K562 (cell line): ENCODE measurements at regions not wholly inside any gene's neighbourhood (a gene's known extent, or its start where the extent isn't known, plus 50 kb on each side); places are given as distances from the start of the nearest gene placed in this dataset.
A peak's percentile ranks its signal among the peaks of the same experiment; 100 is the strongest.

ENCODE experiments used
- ATAC-seq: fragments of 200-7000 bp; cut with Tn5 transposase; 3 replicates; pipeline ENCODE4 v1.9.1; 2020; ENCODE audit warnings: moderate library complexity
- BruUV-seq: library from RNA; stranded (reverse); fragments of 400-500 nt; replicated peaks from 2 replicates; lab custom pipeline; 2021; lab: Mats Ljungman, UMichigan
- CTCF ChIA-PET: fragments of 300-600 bp; formaldehyde crosslinking; extraction: SDS; loops from one replicate; lab custom pipeline; 2021; ENCODE audit warnings: low intra/inter-chr PET ratio; lab: Yijun Ruan, JAX
- POLR2A ChIA-PET: fragments of 300-600, 350-650 bp; sonication (Branson Sonifier 250); formaldehyde crosslinking; extraction: SDS; loops from one replicate; lab custom pipeline; 2021; ENCODE audit warnings: antibody characterized with exemption, inconsistent platforms; lab: Yijun Ruan, JAX
- DNase-seq, 4 experiments: peaks; one replicate each; pipeline versions ENCODE4 v3.0.0 to v3.0.0-alpha.2; 2011 to 2018; ENCODE audit warnings: low spot score in 3 of 4, mixed read lengths in 3 of 4; ENCODE audit errors: extremely low read depth in 1 of 4
- FAIRE-seq: peaks from 2 replicates; lab custom pipeline; 2011; peaks lifted over from hg19 to GRCh38; lab: Jason Lieb, UNC
- H2AFZ ChIP-seq: 2 replicates; pipeline ENCODE4 v1.6.0; 2011; ENCODE audit warnings: low read depth, low read length, control low read depth, inconsistent platforms
- H3K27ac ChIP-seq: fragments of 200-600 bp; 3 replicates; pipeline ENCODE4 v1.8.0; 2011; ENCODE audit warnings: low read depth, mild to moderate bottlenecking, control low read depth, inconsistent platforms, low read length, moderate library complexity, mixed read lengths; ENCODE audit errors: extremely low read depth
- H3K27me3 ChIP-seq, 2 experiments: fragments of 300-600 bp in 1 of 2; 2 replicates in 1 of 2; 3 replicates in 1 of 2; pipeline versions ENCODE4 v1.6.0 to v1.8.0; 2011; ENCODE audit warnings: inconsistent platforms in 2 of 2, low read length in 2 of 2, mild to moderate bottlenecking in 1 of 2, mixed read lengths in 1 of 2, moderate library complexity in 1 of 2; ENCODE audit not compliant: control insufficient read depth in 2 of 2, insufficient read depth in 2 of 2
- H3K36me3 ChIP-seq: fragments of 300-600 bp; 3 replicates; pipeline ENCODE4 v1.8.0; 2011; ENCODE audit warnings: mild to moderate bottlenecking, low read length, inconsistent platforms; ENCODE audit not compliant: control insufficient read depth, insufficient read depth
- H3K4me1 ChIP-seq, 2 experiments: fragments of 200-600 bp in 1 of 2; replicated peaks in 1 of 2; 2 replicates in 1 of 2; 3 replicates in 1 of 2; pipeline versions ENCODE4 v1.5.1 to v1.8.0; 2011; ENCODE audit warnings: inconsistent platforms in 2 of 2, low read length in 2 of 2, mild to moderate bottlenecking in 1 of 2, mixed read lengths in 1 of 2, moderate library complexity in 1 of 2; ENCODE audit not compliant: control insufficient read depth in 2 of 2, insufficient read depth in 2 of 2
- H3K4me2 ChIP-seq: 2 replicates; pipeline ENCODE4 v1.6.1; 2011; ENCODE audit warnings: low read length, control low read depth, inconsistent platforms, mixed read lengths; ENCODE audit not compliant: insufficient read depth
- H3K4me3 ChIP-seq: fragments of 200-600 bp; sonication (generic), shearing (Covaris generic); 2 replicates; pipeline ENCODE4 v1.5.1; 2016; ENCODE audit warnings: control low read depth, inconsistent platforms
- H3K79me2 ChIP-seq: fragments of 200-600 bp; 3 replicates; pipeline ENCODE4 v1.8.0; 2011; ENCODE audit warnings: low read length, inconsistent platforms; ENCODE audit not compliant: control insufficient read depth, insufficient read depth
- H3K9ac ChIP-seq, 2 experiments: 2 replicates each; pipeline versions ENCODE4 v1.6.0 to v1.6.1; 2011; ENCODE audit warnings: low read depth in 2 of 2, low read length in 2 of 2, control low read depth in 1 of 2, inconsistent platforms in 1 of 2, mild to moderate bottlenecking in 1 of 2, mixed read lengths in 1 of 2; ENCODE audit not compliant: insufficient read depth in 1 of 2
- H3K9me1 ChIP-seq: one replicate; pipeline ENCODE4 v1.6.0; 2011; ENCODE audit warnings: inconsistent platforms, mild to moderate bottlenecking, low read length, moderate library complexity; ENCODE audit not compliant: control insufficient read depth, insufficient read depth
- H3K9me3 ChIP-seq: replicated peaks from 2 replicates; pipeline ENCODE4 v1.5.1; 2011; ENCODE audit warnings: low read depth, low read length, inconsistent platforms; ENCODE audit not compliant: control insufficient read depth, insufficient read depth
- H4K20me1 ChIP-seq: replicated peaks from 2 replicates; pipeline ENCODE4 v1.6.1; 2011; ENCODE audit warnings: low read length, inconsistent platforms, mixed read lengths; ENCODE audit not compliant: control insufficient read depth, insufficient read depth
- E2F3 ChIP-seq: fragments of 250-450 bp; sonication (Bioruptor Pico); IDR thresholded peaks from 2 replicates; pipeline ENCODE4 v1.4.0; 2020; ENCODE audit warnings: mild to moderate bottlenecking
- FIP1L1 ChIP-seq: fragments of 200-400 bp; formaldehyde crosslinking; IDR thresholded peaks from 2 replicates; pipeline ENCODE4 v1.6.1; 2018; ENCODE audit warnings: mild to moderate bottlenecking, low read depth, low read length; ENCODE audit not compliant: poor library complexity, severe bottlenecking
- MTA3 ChIP-seq: fragments of 450-650 bp; formaldehyde crosslinking; IDR thresholded peaks from 2 replicates; pipeline ENCODE4 v1.6.1; 2017; ENCODE audit warnings: mild to moderate bottlenecking, borderline replicate concordance
- WGBS: fragments of 100-300 bp; shearing (Covaris generic); methylation state at CpG from one replicate; pipeline ENCODE4 v1.1.6; 2016; ENCODE audit warnings: low coverage, mixed read lengths; ENCODE audit not compliant: insufficient coverage; ENCODE audit errors: missing lambda C conversion rate; 5-methylcytosine and 5-hydroxymethylcytosine counted together
- in situ Hi-C: fragments of 300-500 bp; cut with MboI; formaldehyde crosslinking; loops from 4 replicates; pipeline ENCODE4 v1.15.0; 2018; ENCODE audit warnings: inconsistent platforms, mixed read lengths
- intact Hi-C: fragments of 100-400 bp; cut with micrococcal nuclease; formaldehyde crosslinking; loops from 2 replicates; pipeline ENCODE4 v1.14.2; 2022
- TF ChIP-seq, protein P1 (sequence below): fragments of 450-650 bp; formaldehyde crosslinking; IDR thresholded peaks from 2 replicates; pipeline ENCODE4 v1.4.0; 2020; ENCODE audit warnings: mild to moderate bottlenecking, mixed read lengths

DNA sequence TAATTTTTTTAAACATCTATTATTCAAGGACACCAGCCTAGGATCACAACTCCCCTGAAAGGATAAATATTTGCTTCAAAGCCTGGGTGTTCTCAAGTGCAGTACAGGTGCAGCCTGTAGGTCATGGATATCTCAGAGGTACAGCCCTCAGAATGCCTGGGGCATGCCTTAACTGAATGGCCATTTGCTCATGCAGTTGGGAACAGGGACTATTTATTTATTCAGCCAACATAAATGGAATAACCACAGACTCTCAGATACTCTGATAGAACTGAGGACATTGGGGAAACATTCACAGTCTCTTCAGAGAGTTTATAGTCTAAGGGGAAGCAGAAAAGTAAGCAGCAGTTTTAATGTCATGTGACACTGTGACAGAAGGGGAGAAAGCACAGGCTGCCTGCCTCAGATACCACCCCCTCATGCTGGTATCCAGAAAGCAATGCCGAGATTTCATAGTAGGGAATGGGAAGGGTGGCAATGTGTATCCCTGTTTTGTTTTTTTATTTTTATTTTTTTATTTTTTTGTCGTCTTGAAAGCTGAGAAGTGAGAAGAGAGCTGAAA, 112.6 kb downstream of the MACIR start:
- Histone ChIP-seq H3K36me3 (no peaks in the 10 kb centered on the region), H3K4me2 (no peak overlapping the region), H3K4me1 (no peaks in the 10 kb centered on the region), H3K79me2 (no peaks in the 10 kb centered on the region), H3K9me1 (no peaks in the 10 kb centered on the region), H4K20me1 (no peaks in the 10 kb centered on the region), H3K27ac (no peak overlapping the region), H2AFZ (no peak overlapping the region), H3K9me3 (no peaks in the 10 kb centered on the region), H3K27me3 (no peaks in the 10 kb centered on the region; a peak in 1 of 5 replicates), H3K9ac (no peak overlapping the region), H3K4me3 (no peak overlapping the region)
- WGBS, result 0% methylated on average over 2 of the region's 2 CpGs
- DNase-seq, result no peak
- POLR2A ChIA-PET, result no interaction called here
- in situ Hi-C loops (no loop called here), intact Hi-C loops (no loop called here)
- no peak for FAIRE-seq
- BruUV-seq, result no TSS peak
- no peak for ATAC-seq
- TF ChIP-seq, protein P1, sequence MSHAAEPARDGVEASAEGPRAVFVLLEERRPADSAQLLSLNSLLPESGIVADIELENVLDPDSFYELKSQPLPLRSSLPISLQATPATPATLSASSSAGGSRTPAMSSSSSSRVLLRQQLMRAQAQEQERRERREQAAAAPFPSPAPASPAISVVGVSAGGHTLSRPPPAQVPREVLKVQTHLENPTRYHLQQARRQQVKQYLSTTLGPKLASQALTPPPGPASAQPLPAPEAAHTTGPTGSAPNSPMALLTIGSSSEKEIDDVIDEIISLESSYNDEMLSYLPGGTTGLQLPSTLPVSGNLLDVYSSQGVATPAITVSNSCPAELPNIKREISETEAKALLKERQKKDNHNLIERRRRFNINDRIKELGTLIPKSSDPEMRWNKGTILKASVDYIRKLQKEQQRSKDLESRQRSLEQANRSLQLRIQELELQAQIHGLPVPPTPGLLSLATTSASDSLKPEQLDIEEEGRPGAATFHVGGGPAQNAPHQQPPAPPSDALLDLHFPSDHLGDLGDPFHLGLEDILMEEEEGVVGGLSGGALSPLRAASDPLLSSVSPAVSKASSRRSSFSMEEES, result peak; percentile 40; the same call in 1 of the 2 replicates
- TF ChIP-seq FIP1L1 (no peak), E2F3 (CRISPR knock-in tag) (no peak), MTA3 (no peak)
- CTCF ChIA-PET, result no interaction called here
